ENCODE measurements at regions not wholly inside any gene's neighbourhood (a gene's known extent, or its start where the extent isn't known, plus 50 kb on each side); places are given as distances from the start of the nearest gene placed in this dataset. TPM values are rescaled to one million over a fixed set of nuclear protein-coding genes. Genes with fewer than 3 reads are reported as not detected.

Small RNA genes in the stretch of these regions (small RNA-seq; reads per million reads assigned to genes)
- not detected for gene RF00019

Measured in frontal cortex (tissue), 1 donor.